ENCODE measurements at regions not wholly inside any gene's neighbourhood (a gene's known extent, or its start where the extent isn't known, plus 50 kb on each side); places are given as distances from the start of the nearest gene placed in this dataset.

DNA sequence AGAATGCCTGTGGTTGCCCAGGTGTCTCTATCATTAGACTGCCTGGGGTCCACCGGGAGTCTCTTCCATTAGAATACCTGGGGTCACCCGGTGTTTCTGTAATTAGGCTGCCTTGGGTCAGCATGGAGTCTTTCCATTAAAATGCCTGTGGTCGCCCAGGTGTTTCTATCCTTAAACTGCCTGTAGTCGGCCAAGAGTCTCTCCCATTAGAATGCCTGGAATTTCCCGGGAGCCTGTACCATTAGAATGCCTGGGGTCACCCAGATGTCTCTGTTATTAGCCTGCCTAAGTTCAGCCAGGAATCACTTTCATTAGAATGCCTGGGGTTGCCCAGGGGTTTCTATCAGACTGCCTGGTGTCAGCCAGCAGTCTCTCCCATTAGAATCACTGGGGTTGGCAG is 1492.8 kb downstream of the UQCRFS1 start:
- ChIA-PET POLR2A (no interaction called here), CTCF (no interaction called here)
- no peaks in the 10 kb centered on the region for H3K79me2 ChIP-seq (ENCODE audit: control insufficient read depth, insufficient read depth, low read length)
- no peaks in the 10 kb centered on the region for H4K20me1 ChIP-seq (replicated peaks; ENCODE audit: control insufficient read depth, extremely low read depth, insufficient read depth, low read length)
- H2AFZ ChIP-seq (ENCODE audit: low read depth, low read length) = no peak overlapping the region
- dilution Hi-C loops (cut with MboI; ENCODE audit: extremely low pct_ligation_motif_present, low sequenced_read_pairs) = no loop called here
- TF ChIP-seq MYC (IDR thresholded peaks at IDR 0.05; ENCODE audit: low read depth, low read length) (no peak), POLR2A (IDR thresholded peaks at IDR 0.05; ENCODE audit: low read depth, low read length) (no peak)
- TF ChIP-seq, protein P1, sequence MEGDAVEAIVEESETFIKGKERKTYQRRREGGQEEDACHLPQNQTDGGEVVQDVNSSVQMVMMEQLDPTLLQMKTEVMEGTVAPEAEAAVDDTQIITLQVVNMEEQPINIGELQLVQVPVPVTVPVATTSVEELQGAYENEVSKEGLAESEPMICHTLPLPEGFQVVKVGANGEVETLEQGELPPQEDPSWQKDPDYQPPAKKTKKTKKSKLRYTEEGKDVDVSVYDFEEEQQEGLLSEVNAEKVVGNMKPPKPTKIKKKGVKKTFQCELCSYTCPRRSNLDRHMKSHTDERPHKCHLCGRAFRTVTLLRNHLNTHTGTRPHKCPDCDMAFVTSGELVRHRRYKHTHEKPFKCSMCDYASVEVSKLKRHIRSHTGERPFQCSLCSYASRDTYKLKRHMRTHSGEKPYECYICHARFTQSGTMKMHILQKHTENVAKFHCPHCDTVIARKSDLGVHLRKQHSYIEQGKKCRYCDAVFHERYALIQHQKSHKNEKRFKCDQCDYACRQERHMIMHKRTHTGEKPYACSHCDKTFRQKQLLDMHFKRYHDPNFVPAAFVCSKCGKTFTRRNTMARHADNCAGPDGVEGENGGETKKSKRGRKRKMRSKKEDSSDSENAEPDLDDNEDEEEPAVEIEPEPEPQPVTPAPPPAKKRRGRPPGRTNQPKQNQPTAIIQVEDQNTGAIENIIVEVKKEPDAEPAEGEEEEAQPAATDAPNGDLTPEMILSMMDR (IDR thresholded peaks at IDR 0.05; ENCODE audit: extremely low read depth in 1 of 2, insufficient read depth in 1 of 2, low read depth in 1 of 2, low read length in 2 of 2) = no peak
- BruUV-seq (replicated peaks) = no TSS peak
- intact Hi-C loops (cut with micrococcal nuclease) = no loop called here
- no peak overlapping the region for H3K4me3 ChIP-seq (replicated peaks in 1 of 3; ENCODE audit: insufficient read depth in 1 of 3, low read depth in 1 of 3, low read length in 3 of 3)
- no peak for FAIRE-seq
- H3K9me3 ChIP-seq (replicated peaks; ENCODE audit: control insufficient read depth, insufficient read depth, low read length) = peaks cover 2% of the 10 kb centered on the region
- no peaks in the 10 kb centered on the region for H3K4me1 ChIP-seq (ENCODE audit: control insufficient read depth, extremely low read depth, insufficient read depth, low read length)
- H3K27me3 ChIP-seq (ENCODE audit: control insufficient read depth in 2 of 2, insufficient read depth in 2 of 2, low read length in 2 of 2) = no peaks in the 10 kb centered on the region
- no peaks in the 10 kb centered on the region for H3K36me3 ChIP-seq (ENCODE audit: control insufficient read depth in 2 of 2, extremely low read depth in 1 of 2, insufficient read depth in 2 of 2, low read length in 2 of 2)
- H3K4me2 ChIP-seq (ENCODE audit: insufficient read depth, low read length) = no peak overlapping the region
- H3K9me1 ChIP-seq (replicated peaks; ENCODE audit: control insufficient read depth, extremely low read depth, insufficient read depth, low read length) = no peaks in the 10 kb centered on the region
- DNase-seq (ENCODE audit: low read depth, low spot score) = no peak
- H3K27ac ChIP-seq (ENCODE audit: insufficient read depth, low read depth, low read length) = no peak overlapping the region
- no peak overlapping the region for H3K9ac ChIP-seq (replicated peaks; ENCODE audit: extremely low read depth, insufficient read depth, low read length)

DNA sequence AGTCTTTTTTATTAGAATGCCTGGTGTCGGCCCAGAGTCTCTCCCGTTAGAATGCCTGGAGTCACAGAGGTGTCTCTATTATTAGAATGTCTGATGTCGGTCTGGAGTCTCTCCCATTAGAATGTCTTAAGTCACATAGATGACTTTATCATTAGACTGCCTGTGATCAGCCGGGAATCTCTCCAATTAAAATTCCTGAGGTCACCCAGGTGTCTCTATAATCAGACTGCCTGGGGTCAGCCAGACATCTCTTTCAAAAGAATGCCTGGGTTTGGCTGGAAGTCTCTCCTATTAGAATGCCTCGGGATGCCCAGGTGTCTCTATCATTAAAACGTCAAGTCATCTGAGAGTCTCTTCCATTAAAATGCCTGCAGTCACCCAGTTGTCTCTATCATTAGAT is 1493.9 kb downstream of the UQCRFS1 start:
- no peaks in the 10 kb centered on the region for H3K4me1 ChIP-seq (ENCODE audit: control insufficient read depth, extremely low read depth, insufficient read depth, low read length)
- no peaks in the 10 kb centered on the region for H3K36me3 ChIP-seq (ENCODE audit: control insufficient read depth in 2 of 2, extremely low read depth in 1 of 2, insufficient read depth in 2 of 2, low read length in 2 of 2)
- no TSS peak for BruUV-seq (replicated peaks)
- ChIA-PET CTCF (no interaction called here), POLR2A (no interaction called here)
- TF ChIP-seq POLR2AphosphoS5 (IDR thresholded peaks at IDR 0.05; ENCODE audit: insufficient read depth, low read depth, low read length) (no peak), EZH2 (IDR thresholded peaks at IDR 0.05; ENCODE audit: borderline replicate concordance, low read depth, low read length, severe bottlenecking) (no peak), MYC (IDR thresholded peaks at IDR 0.05; ENCODE audit: low read depth, low read length) (no peak)
- TF ChIP-seq, protein P2, sequence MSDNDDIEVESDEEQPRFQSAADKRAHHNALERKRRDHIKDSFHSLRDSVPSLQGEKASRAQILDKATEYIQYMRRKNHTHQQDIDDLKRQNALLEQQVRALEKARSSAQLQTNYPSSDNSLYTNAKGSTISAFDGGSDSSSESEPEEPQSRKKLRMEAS (IDR thresholded peaks at IDR 0.05; ENCODE audit: insufficient read depth, insufficient read length) = no peak
- TF ChIP-seq, protein P1 (IDR thresholded peaks at IDR 0.05; ENCODE audit: extremely low read depth in 1 of 2, insufficient read depth in 1 of 2, low read depth in 1 of 2, low read length in 2 of 2) = no peak
- intact Hi-C loops (cut with micrococcal nuclease) (no loop called here), dilution Hi-C loops (cut with MboI; ENCODE audit: extremely low pct_ligation_motif_present, low sequenced_read_pairs) (no loop called here)
- no peaks in the 10 kb centered on the region for H3K27me3 ChIP-seq (ENCODE audit: control insufficient read depth in 2 of 2, insufficient read depth in 2 of 2, low read length in 2 of 2)
- H3K4me2 ChIP-seq (ENCODE audit: insufficient read depth, low read length) = no peak overlapping the region
- H3K4me3 ChIP-seq (replicated peaks in 1 of 3; ENCODE audit: insufficient read depth in 1 of 3, low read depth in 1 of 3, low read length in 3 of 3) = no peak overlapping the region
- FAIRE-seq = no peak
- no peak overlapping the region for H3K9ac ChIP-seq (replicated peaks; ENCODE audit: extremely low read depth, insufficient read depth, low read length)
- DNase-seq (ENCODE audit: low read depth, low spot score) = no peak
- H3K9me3 ChIP-seq (replicated peaks; ENCODE audit: control insufficient read depth, insufficient read depth, low read length) = peaks cover 2% of the 10 kb centered on the region
- H4K20me1 ChIP-seq (replicated peaks; ENCODE audit: control insufficient read depth, extremely low read depth, insufficient read depth, low read length) = no peaks in the 10 kb centered on the region
- no peak overlapping the region for H2AFZ ChIP-seq (ENCODE audit: low read depth, low read length)
- no peaks in the 10 kb centered on the region for H3K79me2 ChIP-seq (ENCODE audit: control insufficient read depth, insufficient read depth, low read length)
- H3K9me1 ChIP-seq (replicated peaks; ENCODE audit: control insufficient read depth, extremely low read depth, insufficient read depth, low read length) = no peaks in the 10 kb centered on the region
- H3K27ac ChIP-seq (ENCODE audit: insufficient read depth, low read depth, low read length) = no peak overlapping the region

Data from endothelial cell of umbilical vein (primary cell).